ENCODE measurements at regions not wholly inside any gene's neighbourhood (a gene's known extent, or its start where the extent isn't known, plus 50 kb on each side); places are given as distances from the start of the nearest gene placed in this dataset.

- DNase-seq (ENCODE audit: low read depth): no peak
These were observed 59.3 kb downstream of the DDIT4L start for GRCh38 chr4:100130964-100131363.

GRCh38 chr4:100130491-100130890 lies 59.8 kb downstream of the DDIT4L start:
- DNase-seq (ENCODE audit: low read depth): no peak

- no peak for DNase-seq (ENCODE audit: low read depth)
These were observed 60.5 kb downstream of the DDIT4L start for GRCh38 chr4:100129774-100130173.

GRCh38 chr4:100128338-100128737 lies 61.9 kb downstream of the DDIT4L start:
- DNase-seq (ENCODE audit: low read depth): no peak

GRCh38 chr4:100124715-100125114 lies 65.6 kb downstream of the DDIT4L start:
- DNase-seq (ENCODE audit: low read depth): no peak

- peak; percentile 33 for DNase-seq (ENCODE audit: low read depth)
These were observed 72.1 kb downstream of the DDIT4L start for GRCh38 chr4:100118181-100118580.

- no peak for DNase-seq (ENCODE audit: low read depth)
These were observed 72.5 kb downstream of the DDIT4L start for GRCh38 chr4:100117750-100118149.

- DNase-seq (ENCODE audit: low read depth): no peak
These were observed 75.4 kb downstream of the DDIT4L start for GRCh38 chr4:100114909-100115308.

GRCh38 chr4:100113732-100114131 lies 76.5 kb downstream of the DDIT4L start:
- DNase-seq (ENCODE audit: low read depth): no peak

GRCh38 chr4:100113096-100113495 lies 77.2 kb downstream of the DDIT4L start:
- DNase-seq (ENCODE audit: low read depth): no peak

GRCh38 chr4:100109921-100110320 lies 80.3 kb downstream of the DDIT4L start:
- no peak for DNase-seq (ENCODE audit: low read depth)

GRCh38 chr4:100108869-100109268 lies 81.4 kb downstream of the DDIT4L start:
- DNase-seq (ENCODE audit: low read depth): no peak

- no peak for DNase-seq (ENCODE audit: low read depth)
These were observed 83.3 kb downstream of the DDIT4L start for GRCh38 chr4:100106982-100107381.

GRCh38 chr4:100103671-100104070 lies 86.6 kb downstream of the DDIT4L start:
- peak; percentile 81 for DNase-seq (ENCODE audit: low read depth)

- DNase-seq (ENCODE audit: low read depth): no peak
These were observed 89.3 kb downstream of the DDIT4L start for GRCh38 chr4:100100985-100101384.

GRCh38 chr4:100099746-100100145 lies 90.5 kb downstream of the DDIT4L start:
- DNase-seq (ENCODE audit: low read depth): no peak

GRCh38 chr4:100098681-100099080 lies 91.6 kb downstream of the DDIT4L start:
- DNase-seq (ENCODE audit: low read depth): peak; percentile 85

GRCh38 chr4:100098011-100098545 lies 92.2 kb downstream of the DDIT4L start:
- peak; percentile 76 for DNase-seq (ENCODE audit: low read depth)

- peak; percentile 86 for DNase-seq (ENCODE audit: low read depth)
These were observed 94.3 kb downstream of the DDIT4L start for GRCh38 chr4:100095729-100096595.

- DNase-seq (ENCODE audit: low read depth): peak; percentile 88
These were observed 97.0 kb downstream of the DDIT4L start for GRCh38 chr4:100093091-100093866.

- no peak for DNase-seq (ENCODE audit: low read depth)
These were observed 102.5 kb downstream of the DDIT4L start for GRCh38 chr4:100087743-100088142.

- DNase-seq (ENCODE audit: low read depth): no peak
These were observed 103.4 kb downstream of the DDIT4L start for GRCh38 chr4:100086766-100087431.
